ENCODE measurements at regions not wholly inside any gene's neighbourhood (a gene's known extent, or its start where the extent isn't known, plus 50 kb on each side); places are given as distances from the start of the nearest gene placed in this dataset.

- Histone ChIP-seq H3K27me3 (replicated peaks; ENCODE audit: control insufficient read depth, insufficient read depth, low read length) (peaks cover 14% of the 10 kb centered on the region), H3K4me3 (ENCODE audit: low read length) (no peak overlapping the region), H3K9me3 (ENCODE audit: control insufficient read depth, low read length) (no peaks in the 10 kb centered on the region), H3K9ac (ENCODE audit: low read length) (no peak overlapping the region), H3K36me3 (ENCODE audit: control insufficient read depth, insufficient read depth, low read length, severe bottlenecking) (no peaks in the 10 kb centered on the region), H3K4me1 (ENCODE audit: control insufficient read depth, insufficient read depth, low read length) (no peaks in the 10 kb centered on the region)
- no peak for DNase-seq (ENCODE audit: low read depth)
Measured at GRCh38 chr15:98513428-98513986, 134.8 kb upstream of the IGF1R start.

- Histone ChIP-seq H3K9ac (ENCODE audit: low read length) (no peak overlapping the region), H3K27me3 (replicated peaks; ENCODE audit: control insufficient read depth, insufficient read depth, low read length) (peaks cover 14% of the 10 kb centered on the region), H3K36me3 (ENCODE audit: control insufficient read depth, insufficient read depth, low read length, severe bottlenecking) (no peaks in the 10 kb centered on the region), H3K4me1 (ENCODE audit: control insufficient read depth, insufficient read depth, low read length) (no peaks in the 10 kb centered on the region), H3K9me3 (ENCODE audit: control insufficient read depth, low read length) (no peaks in the 10 kb centered on the region), H3K4me3 (ENCODE audit: low read length) (no peak overlapping the region)
- DNase-seq (ENCODE audit: low read depth), result no peak
Measured at GRCh38 chr15:98514034-98514622, 134.2 kb upstream of the IGF1R start.

GRCh38 chr15:98518823-98519561 is 129.3 kb upstream of the IGF1R start:
- Histone ChIP-seq H3K36me3 (ENCODE audit: control insufficient read depth, insufficient read depth, low read length, severe bottlenecking) (no peaks in the 10 kb centered on the region), H3K4me3 (ENCODE audit: low read length) (no peak overlapping the region), H3K9ac (ENCODE audit: low read length) (no peak overlapping the region), H3K9me3 (ENCODE audit: control insufficient read depth, low read length) (no peaks in the 10 kb centered on the region), H3K4me1 (ENCODE audit: control insufficient read depth, insufficient read depth, low read length) (no peaks in the 10 kb centered on the region), H3K27me3 (replicated peaks; ENCODE audit: control insufficient read depth, insufficient read depth, low read length) (peaks cover 15% of the 10 kb centered on the region)
- peak; percentile 93 for DNase-seq (ENCODE audit: low read depth)

GRCh38 chr15:98519767-98520550 is 128.4 kb upstream of the IGF1R start:
- H3K9me3 ChIP-seq (ENCODE audit: control insufficient read depth, low read length), result no peaks in the 10 kb centered on the region
- no peak overlapping the region for H3K4me3 ChIP-seq (ENCODE audit: low read length)
- no peak overlapping the region for H3K9ac ChIP-seq (ENCODE audit: low read length)
- peaks cover 10% of the 10 kb centered on the region for H3K27me3 ChIP-seq (replicated peaks; ENCODE audit: control insufficient read depth, insufficient read depth, low read length)
- no peaks in the 10 kb centered on the region for H3K36me3 ChIP-seq (ENCODE audit: control insufficient read depth, insufficient read depth, low read length, severe bottlenecking)
- DNase-seq (ENCODE audit: low read depth), result no peak
- no peaks in the 10 kb centered on the region for H3K4me1 ChIP-seq (ENCODE audit: control insufficient read depth, insufficient read depth, low read length)

- Histone ChIP-seq H3K4me3 (ENCODE audit: low read length) (no peak overlapping the region), H3K27me3 (replicated peaks; ENCODE audit: control insufficient read depth, insufficient read depth, low read length) (peaks cover 10% of the 10 kb centered on the region)
Measured at GRCh38 chr15:98522127-98522526, 126.2 kb upstream of the IGF1R start.

GRCh38 chr15:98523912-98524662 is 124.3 kb upstream of the IGF1R start:
- H3K9me3 ChIP-seq (ENCODE audit: control insufficient read depth, low read length), result no peaks in the 10 kb centered on the region
- H3K9ac ChIP-seq (ENCODE audit: low read length), result no peak overlapping the region
- H3K4me1 ChIP-seq (ENCODE audit: control insufficient read depth, insufficient read depth, low read length), result no peaks in the 10 kb centered on the region
- peaks cover 20% of the 10 kb centered on the region for H3K27me3 ChIP-seq (replicated peaks; ENCODE audit: control insufficient read depth, insufficient read depth, low read length)
- DNase-seq (ENCODE audit: low read depth), result no peak
- no peak overlapping the region for H3K4me3 ChIP-seq (ENCODE audit: low read length)
- H3K36me3 ChIP-seq (ENCODE audit: control insufficient read depth, insufficient read depth, low read length, severe bottlenecking), result no peaks in the 10 kb centered on the region

More at GRCh38 chr15:98522127-98522526, 126.2 kb upstream of the IGF1R start:
- Histone ChIP-seq H3K36me3 (ENCODE audit: control insufficient read depth, insufficient read depth, low read length, severe bottlenecking) (no peaks in the 10 kb centered on the region), H3K4me1 (ENCODE audit: control insufficient read depth, insufficient read depth, low read length) (no peaks in the 10 kb centered on the region), H3K9ac (ENCODE audit: low read length) (no peak overlapping the region), H3K9me3 (ENCODE audit: control insufficient read depth, low read length) (no peaks in the 10 kb centered on the region)
- DNase-seq (ENCODE audit: low read depth), result no peak

GRCh38 chr15:98524838-98525660 is 123.3 kb upstream of the IGF1R start:
- Histone ChIP-seq H3K27me3 (replicated peaks; ENCODE audit: control insufficient read depth, insufficient read depth, low read length) (peaks cover 24% of the 10 kb centered on the region), H3K36me3 (ENCODE audit: control insufficient read depth, insufficient read depth, low read length, severe bottlenecking) (no peaks in the 10 kb centered on the region), H3K4me3 (ENCODE audit: low read length) (no peak overlapping the region), H3K9me3 (ENCODE audit: control insufficient read depth, low read length) (no peaks in the 10 kb centered on the region), H3K9ac (ENCODE audit: low read length) (no peak overlapping the region), H3K4me1 (ENCODE audit: control insufficient read depth, insufficient read depth, low read length) (no peaks in the 10 kb centered on the region)
- DNase-seq (ENCODE audit: low read depth), result no peak

- H3K27me3 ChIP-seq (replicated peaks; ENCODE audit: control insufficient read depth, insufficient read depth, low read length), result peaks cover 26% of the 10 kb centered on the region
- H3K4me1 ChIP-seq (ENCODE audit: control insufficient read depth, insufficient read depth, low read length), result no peaks in the 10 kb centered on the region
- H3K9me3 ChIP-seq (ENCODE audit: control insufficient read depth, low read length), result no peaks in the 10 kb centered on the region
- H3K36me3 ChIP-seq (ENCODE audit: control insufficient read depth, insufficient read depth, low read length, severe bottlenecking), result no peaks in the 10 kb centered on the region
- no peak overlapping the region for H3K9ac ChIP-seq (ENCODE audit: low read length)
- no peak for DNase-seq (ENCODE audit: low read depth)
- no peak overlapping the region for H3K4me3 ChIP-seq (ENCODE audit: low read length)
Measured at GRCh38 chr15:98525661-98526001, 122.7 kb upstream of the IGF1R start.

GRCh38 chr15:98526094-98526493 is 122.2 kb upstream of the IGF1R start:
- no peak for DNase-seq (ENCODE audit: low read depth)
- Histone ChIP-seq H3K4me3 (ENCODE audit: low read length) (no peak overlapping the region), H3K36me3 (ENCODE audit: control insufficient read depth, insufficient read depth, low read length, severe bottlenecking) (no peaks in the 10 kb centered on the region), H3K27me3 (replicated peaks; ENCODE audit: control insufficient read depth, insufficient read depth, low read length) (peaks cover 28% of the 10 kb centered on the region), H3K9me3 (ENCODE audit: control insufficient read depth, low read length) (no peaks in the 10 kb centered on the region), H3K4me1 (ENCODE audit: control insufficient read depth, insufficient read depth, low read length) (no peaks in the 10 kb centered on the region), H3K9ac (ENCODE audit: low read length) (no peak overlapping the region)

GRCh38 chr15:98528046-98528725 is 120.2 kb upstream of the IGF1R start:
- no peak for DNase-seq (ENCODE audit: low read depth)
- Histone ChIP-seq H3K36me3 (ENCODE audit: control insufficient read depth, insufficient read depth, low read length, severe bottlenecking) (no peaks in the 10 kb centered on the region), H3K4me3 (ENCODE audit: low read length) (no peak overlapping the region), H3K9ac (ENCODE audit: low read length) (no peak overlapping the region), H3K9me3 (ENCODE audit: control insufficient read depth, low read length) (no peaks in the 10 kb centered on the region), H3K4me1 (ENCODE audit: control insufficient read depth, insufficient read depth, low read length) (no peaks in the 10 kb centered on the region), H3K27me3 (replicated peaks; ENCODE audit: control insufficient read depth, insufficient read depth, low read length) (peaks cover 30% of the 10 kb centered on the region)
